WI38 (cell line): ENCODE measurements at regions not wholly inside any gene's neighbourhood (a gene's known extent, or its start where the extent isn't known, plus 50 kb on each side); places are given as distances from the start of the nearest gene placed in this dataset.

ENCODE experiments used
- H3K4me3 ChIP-seq: 2 replicates; pipeline ENCODE4 v1.5.1; 2011; ENCODE audit warnings: low read depth, mild to moderate bottlenecking, control low read depth, low read length
- CTCF ChIP-seq: IDR thresholded peaks from 2 replicates; pipeline ENCODE4 v1.5.1; 2012; ENCODE audit warnings: low read depth, mild to moderate bottlenecking, control low read depth, low read length

GRCh38 chr17:70603226-70603625, 433.9 kb downstream of the KCNJ2 start:
- no peak overlapping the region for H3K4me3 ChIP-seq
- TF ChIP-seq CTCF: no peak

GRCh38 chr17:70604854-70605253, 435.5 kb downstream of the KCNJ2 start:
- no peak overlapping the region for H3K4me3 ChIP-seq
- TF ChIP-seq CTCF: no peak

- H3K4me3 ChIP-seq: no peak overlapping the region
- no peak for TF ChIP-seq CTCF
Measured at GRCh38 chr17:70606086-70606485, 436.8 kb downstream of the KCNJ2 start.

- no peak overlapping the region for H3K4me3 ChIP-seq
- TF ChIP-seq CTCF: no peak
Measured at GRCh38 chr17:70608193-70608592, 438.9 kb downstream of the KCNJ2 start.

- no peak for TF ChIP-seq CTCF
- H3K4me3 ChIP-seq: no peak overlapping the region
Measured at GRCh38 chr17:70608957-70609356, 439.6 kb downstream of the KCNJ2 start.

GRCh38 chr17:70609566-70609965, 440.2 kb downstream of the KCNJ2 start:
- no peak for TF ChIP-seq CTCF

GRCh38 chr17:70610161-70610560, 440.8 kb downstream of the KCNJ2 start:
- TF ChIP-seq CTCF: no peak
- no peak overlapping the region for H3K4me3 ChIP-seq

More at GRCh38 chr17:70609566-70609965, 440.2 kb downstream of the KCNJ2 start:
- no peak overlapping the region for H3K4me3 ChIP-seq
